HG02763 (cell line): ENCODE measurements at regions not wholly inside any gene's neighbourhood (a gene's known extent, or its start where the extent isn't known, plus 50 kb on each side); places are given as distances from the start of the nearest gene placed in this dataset.

Experiments used
- ATAC-seq: cut with Tn5 transposase; IDR thresholded peaks from one replicate; pipeline ENCODE4 v1.9.1; 2021; ENCODE audit warnings: mild to moderate bottlenecking, moderate library complexity; ENCODE audit not compliant: unreplicated experiment

- ATAC-seq = no peak
Measured at GRCh38 chr4:77360451-77360850, 203.4 kb downstream of the CCNG2 start.

- peak; percentile 56 for ATAC-seq
Measured at GRCh38 chr4:77366876-77367275, 209.9 kb downstream of the CCNG2 start.

GRCh38 chr4:77367638-77368037 is 210.6 kb downstream of the CCNG2 start:
- ATAC-seq = no peak

- no peak for ATAC-seq
Measured at GRCh38 chr4:77372375-77372774, 215.4 kb downstream of the CCNG2 start.

GRCh38 chr4:77375866-77376607 is 219.0 kb downstream of the CCNG2 start:
- ATAC-seq = no peak

- no peak for ATAC-seq
Measured at GRCh38 chr4:77376788-77377460, 219.9 kb downstream of the CCNG2 start.

- no peak for ATAC-seq
Measured at GRCh38 chr4:77384094-77384493, 221.5 kb upstream of the CXCL13 start.

- peak; percentile 67 for ATAC-seq
Measured at GRCh38 chr4:77385124-77385969, 220.3 kb upstream of the CXCL13 start.

GRCh38 chr4:77393996-77394395 is 211.6 kb upstream of the CXCL13 start:
- ATAC-seq = no peak

GRCh38 chr4:77395481-77395880 is 210.1 kb upstream of the CXCL13 start:
- ATAC-seq = no peak

GRCh38 chr4:77398256-77398655 is 207.4 kb upstream of the CXCL13 start:
- no peak for ATAC-seq

GRCh38 chr4:77399831-77400230 is 205.8 kb upstream of the CXCL13 start:
- no peak for ATAC-seq

- no peak for ATAC-seq
Measured at GRCh38 chr4:77413766-77414165, 191.9 kb upstream of the CXCL13 start.

- ATAC-seq = no peak
Measured at GRCh38 chr4:77415689-77416088, 189.9 kb upstream of the CXCL13 start.

- no peak for ATAC-seq
Measured at GRCh38 chr4:77418333-77418732, 187.3 kb upstream of the CXCL13 start.

- no peak for ATAC-seq
Measured at GRCh38 chr4:77430847-77431246, 174.8 kb upstream of the CXCL13 start.

- ATAC-seq = no peak
Measured at GRCh38 chr4:77431546-77431945, 174.1 kb upstream of the CXCL13 start.

GRCh38 chr4:77432717-77433417 is 172.8 kb upstream of the CXCL13 start:
- no peak for ATAC-seq

GRCh38 chr4:77433418-77433733 is 172.2 kb upstream of the CXCL13 start:
- no peak for ATAC-seq

GRCh38 chr4:77434299-77435092 is 171.1 kb upstream of the CXCL13 start:
- no peak for ATAC-seq
